HG03575 (cell line): ENCODE measurements at regions not wholly inside any gene's neighbourhood (a gene's known extent, or its start where the extent isn't known, plus 50 kb on each side); places are given as distances from the start of the nearest gene placed in this dataset.
A peak's percentile ranks its signal among the peaks of the same experiment; 100 is the strongest.
"Not testable (repeated sequence)": the region's sequence is repeated elsewhere in the genome, so short reads cannot be mapped to it uniquely, and the experiment has no call there.

Source experiments
- ATAC-seq: cut with Tn5 transposase; IDR thresholded peaks from one replicate; pipeline ENCODE4 v1.9.1; 2021; ENCODE audit not compliant: unreplicated experiment, insufficient number of reproducible peaks, low FRiP score; ENCODE audit errors: extremely low read depth

DNA sequence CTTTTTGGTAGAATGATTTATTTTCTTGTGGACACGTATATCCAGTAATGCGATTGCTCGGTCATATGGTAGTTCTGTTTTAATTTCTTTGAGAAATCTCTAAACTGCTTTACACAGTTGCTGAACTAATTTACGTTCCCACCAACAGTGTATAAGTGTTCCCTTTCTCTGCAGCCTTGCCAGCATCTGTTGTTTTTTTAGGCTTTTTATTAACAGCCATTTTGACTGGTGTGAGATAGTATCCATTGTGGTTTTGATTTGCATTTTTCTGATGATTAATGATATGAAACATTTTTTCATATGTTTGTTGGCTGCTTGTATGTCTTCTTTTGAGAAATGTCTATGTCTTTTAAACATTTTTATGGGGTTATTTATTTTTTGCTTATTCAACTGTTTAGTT lies 196.7 kb downstream of the MOXD1 start:
- no peak for ATAC-seq

DNA sequence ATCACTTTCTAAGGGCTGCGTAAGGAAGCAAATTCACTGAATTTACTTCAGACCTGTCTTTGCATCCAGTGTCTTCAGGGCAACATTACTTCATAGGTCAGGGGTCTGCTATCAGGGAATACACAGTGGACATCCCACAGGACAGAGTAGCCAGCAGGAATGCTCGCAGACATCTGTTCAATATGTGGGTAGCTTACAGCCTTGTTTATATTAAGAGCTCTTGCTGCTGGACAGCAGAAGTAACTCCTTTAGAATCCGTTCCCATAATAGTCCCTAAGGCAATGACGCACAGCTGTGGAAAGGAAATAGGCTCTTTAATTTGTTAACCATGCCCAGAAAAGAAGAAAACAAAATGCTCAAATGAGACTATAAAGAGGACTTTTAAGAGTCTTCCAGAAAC lies 198.7 kb downstream of the MOXD1 start:
- ATAC-seq = no peak

DNA sequence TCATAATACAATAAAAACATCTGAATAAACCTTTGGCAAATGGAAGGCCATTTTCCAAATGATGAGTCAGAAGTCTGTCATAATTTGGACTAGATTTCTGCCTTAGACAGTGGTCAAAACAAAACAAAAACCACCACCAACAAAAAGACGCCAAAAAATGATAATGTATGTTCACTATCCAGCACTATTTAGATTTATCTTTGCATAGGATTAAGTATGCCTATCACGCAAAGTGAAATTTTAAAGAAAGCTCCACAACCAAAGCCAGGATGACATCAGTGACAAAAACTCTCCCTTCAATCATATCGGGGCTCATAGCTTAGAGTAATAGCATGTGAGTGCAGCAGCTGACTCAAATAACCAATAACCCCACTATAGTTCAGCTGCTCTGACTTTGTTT lies 201.9 kb downstream of the MOXD1 start:
- no peak for ATAC-seq

DNA sequence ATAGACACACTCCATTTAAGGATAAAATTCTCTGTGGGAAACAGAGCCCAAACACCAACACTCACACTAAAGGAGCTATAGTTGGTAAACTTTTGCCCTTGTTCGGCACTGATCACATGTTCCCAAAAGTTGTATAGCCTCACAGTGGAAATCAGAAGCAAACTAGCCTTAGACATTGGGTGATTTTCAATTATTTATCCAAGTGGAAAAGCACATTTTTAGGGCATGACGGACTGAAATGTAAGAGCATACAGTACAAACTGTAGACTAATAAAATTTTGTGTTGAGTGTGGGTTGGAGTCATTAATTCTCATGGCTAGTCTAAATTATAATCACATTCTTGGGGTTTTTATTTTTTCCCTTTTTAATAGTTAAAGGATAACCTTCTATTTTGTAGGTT lies 202.4 kb downstream of the MOXD1 start:
- no peak for ATAC-seq

DNA sequence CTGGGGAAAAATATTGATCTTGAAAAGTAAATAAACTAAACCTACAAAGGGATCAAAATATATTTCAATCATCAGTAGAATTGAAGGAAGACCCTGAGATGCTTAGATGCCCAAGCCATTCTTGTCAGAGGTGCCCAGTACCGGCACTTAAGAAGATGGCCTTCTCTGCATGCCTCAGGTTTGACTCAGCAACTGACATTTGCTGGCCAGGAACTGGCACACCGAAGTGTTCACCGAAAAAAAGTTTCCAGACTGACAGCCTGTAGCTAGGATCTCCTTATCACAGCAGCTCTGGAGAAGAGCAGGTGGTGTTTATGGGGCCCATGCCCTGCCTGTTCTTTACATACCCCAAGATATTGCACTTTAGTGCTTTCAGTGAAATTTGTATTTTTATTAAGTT lies 203.2 kb downstream of the MOXD1 start:
- no peak for ATAC-seq

DNA sequence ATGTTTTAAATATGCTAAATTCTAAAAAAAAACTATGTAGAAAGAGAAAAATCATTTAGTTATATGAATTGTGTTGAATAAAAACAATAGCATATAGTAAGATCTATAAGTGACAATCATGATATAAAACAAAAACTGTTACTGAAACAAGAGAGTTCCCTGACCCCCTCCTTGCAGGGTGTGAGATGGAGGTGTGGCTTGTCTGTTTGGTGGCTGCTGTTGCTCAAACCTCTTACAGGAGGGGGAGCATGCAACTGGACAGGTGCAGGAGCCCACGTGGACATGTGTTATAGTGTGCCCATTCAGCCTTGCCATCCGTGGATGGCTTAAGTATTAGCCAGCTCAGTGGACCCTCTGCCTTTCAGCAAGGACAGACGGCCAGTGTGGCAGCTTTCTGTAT lies 206.7 kb downstream of the MOXD1 start:
- ATAC-seq = no peak

DNA sequence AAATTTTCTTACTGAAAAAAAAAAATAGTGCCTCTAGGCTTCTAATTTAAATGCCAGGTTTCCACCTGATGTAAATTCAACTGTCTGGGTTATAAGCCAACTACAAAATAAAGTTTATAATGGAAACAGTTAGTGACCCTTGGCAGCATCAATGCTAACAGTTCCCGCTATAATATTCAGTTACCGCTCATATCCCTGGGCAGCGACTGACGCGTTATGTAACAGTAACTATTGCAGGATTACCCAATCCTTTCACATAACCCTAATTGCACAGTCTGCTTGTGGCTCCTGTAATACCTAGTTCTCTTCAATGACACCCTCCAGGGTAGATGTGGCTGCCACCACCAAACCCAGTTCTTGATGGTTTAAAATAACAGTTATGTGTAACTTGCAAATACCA lies 208.6 kb downstream of the MOXD1 start:
- ATAC-seq = no peak

DNA sequence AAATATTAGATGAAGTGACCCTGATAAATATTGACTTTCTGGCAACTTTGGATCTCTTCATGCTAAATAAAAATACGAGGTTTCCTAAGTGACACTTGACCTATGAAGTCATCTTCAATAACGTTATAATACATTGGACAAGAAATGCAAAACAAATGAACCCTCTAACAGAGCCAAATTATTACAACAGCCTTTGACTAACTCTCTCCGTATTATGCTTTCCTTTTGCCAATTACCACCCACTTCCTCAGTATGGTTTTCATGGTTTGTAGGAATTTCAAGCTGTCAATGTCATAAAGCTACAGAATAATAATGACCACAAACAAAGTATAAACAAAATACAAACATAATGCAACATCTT lies 210.5 kb downstream of the MOXD1 start:
- ATAC-seq = no peak

DNA sequence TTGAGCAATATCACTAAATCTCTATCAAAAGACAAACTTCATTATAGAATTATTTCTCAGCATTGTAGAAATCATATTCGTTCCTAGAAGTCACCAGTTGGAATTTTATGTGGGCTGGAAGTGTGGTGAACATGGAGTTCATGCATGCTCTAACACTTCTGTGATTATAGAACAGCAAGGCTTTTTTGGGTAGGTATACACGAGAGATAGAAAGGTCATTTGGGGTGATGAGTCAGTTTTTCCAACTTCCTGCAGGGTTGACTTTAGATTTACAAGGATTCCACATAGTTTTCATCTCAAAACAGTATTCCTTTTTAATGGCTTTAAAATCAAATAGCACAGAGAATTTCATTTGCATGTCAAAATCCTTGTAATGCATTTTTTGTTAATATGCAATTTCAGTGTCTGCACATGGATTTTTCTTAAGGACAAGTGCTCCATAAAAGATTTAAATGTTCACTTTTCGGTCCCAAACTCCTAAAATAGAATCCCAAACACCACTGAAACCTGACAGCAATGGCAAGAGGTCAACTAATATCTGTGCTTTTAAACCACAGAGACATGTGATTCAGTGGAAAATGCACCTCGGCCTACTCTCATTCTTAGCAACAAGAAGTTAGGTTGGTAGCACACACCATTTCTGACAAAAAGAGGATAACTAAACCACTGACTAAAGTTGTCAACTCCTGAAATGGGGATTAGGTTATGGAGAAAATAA lies 211.0 kb downstream of the MOXD1 start:
- peak; percentile 51 for ATAC-seq

DNA sequence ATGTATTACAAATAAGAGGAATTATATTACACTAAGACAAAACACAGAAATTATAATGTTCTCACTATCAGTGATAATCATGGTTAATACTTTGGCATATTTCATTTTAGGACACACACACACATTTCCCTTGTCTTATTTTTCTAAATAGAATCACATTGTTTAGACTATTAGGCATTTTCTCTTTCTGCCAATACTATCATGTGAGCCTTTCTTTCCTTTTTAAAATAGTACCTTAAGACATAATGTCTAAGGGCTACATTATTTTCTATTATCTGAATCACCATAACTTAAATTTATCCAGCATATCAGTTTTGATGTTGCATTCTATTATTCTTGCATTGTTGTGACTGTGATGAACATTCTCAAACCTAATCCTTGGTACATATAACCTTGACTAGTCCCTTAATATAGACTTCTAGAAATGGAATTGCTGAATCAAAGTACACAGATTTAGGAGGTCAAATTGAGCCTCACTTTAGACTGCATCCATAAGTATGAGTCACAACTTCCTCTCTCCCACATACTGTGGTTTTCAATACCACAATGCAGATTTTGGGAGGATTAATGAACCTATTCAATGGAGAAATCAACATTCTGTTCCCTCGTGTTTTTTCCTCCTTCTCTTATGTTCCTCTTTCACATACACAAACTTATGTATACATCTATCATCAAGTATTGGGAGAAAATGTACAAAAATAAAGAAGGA lies 212.6 kb downstream of the MOXD1 start:
- no peak for ATAC-seq

DNA sequence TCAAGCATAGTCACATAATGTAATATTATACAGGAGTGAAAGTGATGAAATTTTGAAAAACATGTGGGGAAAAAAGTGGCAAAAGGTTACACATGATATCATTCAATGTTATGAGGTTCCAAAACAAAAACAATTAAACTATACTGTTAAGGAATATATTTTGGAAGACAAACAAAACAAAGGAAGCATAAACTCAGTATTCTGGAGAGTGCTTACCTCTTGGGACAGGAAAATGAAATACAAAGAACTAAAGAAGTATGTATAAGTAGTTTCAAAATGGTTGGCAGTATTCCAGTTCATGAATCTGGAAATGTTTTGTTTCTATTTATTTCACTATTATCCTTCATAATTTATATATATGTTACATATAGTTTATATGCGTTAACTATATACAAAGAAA lies 213.5 kb downstream of the MOXD1 start:
- no peak for ATAC-seq

DNA sequence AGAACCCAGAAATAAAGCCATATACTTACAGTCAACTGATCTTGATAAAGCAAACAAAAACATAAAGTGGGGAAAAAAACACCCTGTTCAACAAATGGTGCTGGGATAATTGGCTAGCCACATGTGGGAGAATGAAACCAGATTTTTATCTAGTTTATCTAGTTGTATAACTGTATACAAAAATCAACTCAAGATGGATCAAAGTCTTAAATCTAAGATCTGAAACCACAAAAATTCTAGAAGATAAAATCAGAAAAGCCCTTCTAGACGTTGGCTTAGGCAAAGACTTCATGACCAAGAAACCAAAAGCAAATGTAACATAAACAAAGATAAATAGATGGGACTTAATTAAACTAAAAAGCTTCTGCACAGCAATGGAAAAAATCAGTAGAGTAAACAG lies 216.3 kb downstream of the MOXD1 start:
- not testable (repeated sequence) for ATAC-seq

DNA sequence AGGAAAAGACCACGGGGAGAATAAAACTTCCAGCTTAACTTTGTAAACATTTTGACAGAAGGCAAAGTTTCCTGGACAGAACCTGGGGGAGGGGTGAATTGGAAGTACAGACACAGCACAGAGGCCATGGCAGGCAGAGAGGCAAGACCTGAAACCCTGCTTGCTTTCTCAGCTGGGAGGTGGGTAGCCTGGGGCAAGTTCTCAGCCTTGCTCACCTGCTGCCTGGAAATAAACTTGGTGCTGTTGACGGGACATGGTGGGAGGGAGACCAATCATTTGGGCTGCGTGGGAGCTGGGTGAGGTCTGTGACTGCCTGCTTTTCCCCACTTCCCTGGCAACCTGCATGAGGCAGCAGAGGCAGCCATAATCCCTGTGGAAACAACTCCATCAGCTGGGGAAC lies 221.3 kb downstream of the MOXD1 start:
- ATAC-seq = no peak

DNA sequence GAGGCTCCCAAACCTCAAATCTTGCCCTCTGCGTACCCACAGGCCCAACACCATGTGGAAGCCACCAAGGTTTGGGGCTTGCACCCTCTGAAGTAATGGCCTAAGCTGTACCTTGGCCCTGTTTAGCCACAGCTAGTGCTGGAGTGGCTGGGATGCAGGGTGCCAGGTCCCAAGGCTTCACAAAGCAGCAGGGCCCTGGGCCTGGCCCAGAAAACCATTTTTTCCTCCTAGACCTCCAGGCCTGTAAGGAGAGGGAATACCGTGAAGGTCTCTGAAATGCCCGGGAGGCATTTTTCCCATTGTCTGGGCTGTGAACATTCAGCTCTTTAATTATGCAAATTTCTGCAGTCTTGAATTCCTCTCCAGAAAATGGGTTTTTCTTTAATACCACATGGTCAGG lies 223.7 kb upstream of the CCN2 start:
- ATAC-seq = no peak

DNA sequence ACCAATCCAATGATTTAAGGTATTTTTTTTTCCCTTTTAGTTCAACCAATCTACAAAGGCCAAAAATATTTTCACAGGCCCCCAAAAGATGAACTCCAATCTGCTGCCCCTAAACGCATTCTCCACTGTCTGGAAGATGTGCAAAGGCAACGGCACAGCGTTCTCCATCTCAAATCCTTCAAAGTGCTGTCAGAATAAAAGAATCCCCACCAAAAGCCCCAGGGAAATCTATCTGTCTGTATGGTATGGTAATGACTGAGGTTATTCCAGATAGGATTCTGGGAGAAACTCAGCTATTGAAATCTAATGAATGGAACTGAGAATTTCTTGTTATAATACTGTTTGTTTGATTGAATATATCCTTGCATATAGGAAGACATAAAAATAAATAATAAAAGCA lies 217.8 kb upstream of the CCN2 start:
- ATAC-seq = no peak

DNA sequence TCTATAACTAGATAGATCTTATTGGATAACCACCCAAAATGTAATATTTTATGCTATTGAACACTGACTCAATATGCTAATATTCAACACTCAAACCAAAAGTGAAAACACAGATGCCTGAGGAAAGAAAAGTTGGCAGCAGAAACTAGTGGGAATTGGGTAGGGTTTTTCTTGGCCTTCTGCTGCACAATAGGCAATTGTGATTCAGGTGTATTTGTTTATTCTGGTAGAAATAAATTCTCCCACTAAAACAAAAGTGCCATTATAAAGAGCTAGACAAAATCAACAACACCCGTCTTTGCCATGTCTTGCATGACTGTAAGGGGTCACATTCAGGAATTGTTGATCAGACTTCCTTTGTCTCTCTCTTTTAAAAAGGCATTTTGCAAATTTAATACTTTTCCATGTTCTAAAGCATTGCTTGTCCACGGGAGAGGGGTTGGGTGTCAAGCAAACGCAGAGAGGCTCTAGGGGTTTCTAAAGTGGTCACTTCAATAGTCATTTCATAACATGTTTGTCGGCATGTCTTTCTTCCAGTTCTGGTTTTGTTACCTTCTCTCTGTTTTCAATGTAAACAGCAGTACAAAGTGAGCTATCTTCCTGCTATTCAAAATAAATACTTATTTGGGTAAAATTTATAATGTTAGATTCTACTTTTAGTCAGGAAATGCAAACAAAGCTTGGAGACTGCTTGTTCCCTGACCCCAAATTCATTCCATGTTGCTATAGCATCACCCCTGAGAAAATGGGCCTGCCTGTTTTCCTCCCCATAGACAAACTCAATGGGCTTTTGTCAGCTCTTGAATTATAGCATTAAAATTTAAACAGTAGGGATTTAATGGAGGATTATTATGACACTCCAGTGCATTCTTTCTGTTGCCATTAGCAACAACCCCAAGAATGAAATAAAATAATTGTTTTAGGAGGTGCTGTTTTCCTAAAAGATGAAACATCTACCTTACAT lies 217.0 kb upstream of the CCN2 start:
- ATAC-seq = no peak

DNA sequence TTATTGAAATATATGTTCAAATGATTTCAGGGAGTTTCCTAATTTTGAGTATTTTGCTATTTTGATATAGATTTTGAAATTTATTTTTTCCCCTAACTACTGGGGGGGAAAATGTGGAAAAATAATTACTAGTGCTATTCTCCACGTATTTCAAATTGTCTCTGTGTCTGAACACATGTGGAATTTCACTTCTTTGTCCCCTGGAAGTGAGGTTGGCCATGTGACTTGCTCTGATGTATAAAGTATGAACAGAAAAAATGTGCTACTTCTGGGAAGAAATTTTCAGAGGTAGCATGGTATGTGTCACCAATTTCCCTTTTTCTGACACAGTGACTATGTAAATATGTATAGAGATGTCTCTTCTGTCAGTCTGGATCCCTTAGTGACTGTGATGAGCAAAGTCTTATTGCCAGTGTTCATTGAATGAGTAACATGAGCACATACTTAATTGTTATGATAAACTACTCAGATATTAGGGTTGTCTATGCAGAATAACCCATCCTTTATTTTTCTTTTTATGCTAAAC lies 215.4 kb upstream of the CCN2 start:
- ATAC-seq = no peak

DNA sequence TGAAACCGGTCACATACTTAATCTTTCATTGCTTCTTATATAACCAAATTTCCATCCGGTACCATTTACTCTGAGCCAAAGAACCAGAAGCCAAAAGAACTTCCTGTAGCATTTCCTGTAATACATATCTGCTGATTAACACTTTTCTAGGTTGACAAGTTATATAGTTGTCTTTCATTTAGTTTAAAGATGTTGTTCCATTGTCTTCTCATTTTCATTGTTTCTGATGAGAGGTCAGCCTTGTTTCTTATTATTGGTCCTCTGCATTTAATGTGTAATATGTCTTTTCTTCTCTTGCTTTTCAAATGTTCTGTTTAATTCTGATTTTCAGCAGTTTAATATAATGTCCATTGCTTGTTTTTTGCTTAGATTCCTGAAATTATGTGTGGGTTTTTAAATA lies 214.5 kb upstream of the CCN2 start:
- ATAC-seq = no peak

DNA sequence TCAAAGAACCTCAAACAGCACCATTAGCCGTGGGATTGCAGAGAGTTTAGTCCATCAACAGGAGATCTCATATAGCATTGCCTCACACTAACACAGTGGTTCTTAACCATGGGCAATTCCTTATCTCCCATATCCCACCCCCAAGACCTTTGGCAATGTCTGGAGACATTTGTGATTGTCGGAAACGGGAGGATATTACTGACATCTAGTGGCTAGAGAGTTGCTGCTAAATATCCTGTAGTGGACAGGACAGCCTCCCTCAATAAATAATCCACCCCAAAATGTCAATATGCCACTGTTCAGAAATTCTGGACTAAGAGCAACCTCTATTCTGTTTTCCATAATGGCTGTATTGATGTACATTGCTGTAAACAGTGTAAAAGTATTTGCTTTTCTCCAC lies 210.1 kb upstream of the CCN2 start:
- ATAC-seq = no peak
